Esophagus muscularis mucosa (tissue), 4 donors: ENCODE measurements at regions not wholly inside any gene's neighbourhood (a gene's known extent, or its start where the extent isn't known, plus 50 kb on each side); places are given as distances from the start of the nearest gene placed in this dataset.

Experiments used
- DNase-seq: peaks from one replicate; pipeline ENCODE4 v3.0.0-alpha.2; 2017; ENCODE audit errors: extremely low spot score
- H3K27ac ChIP-seq, 4 donors: fragments of 200-600 bp; sonication (generic); replicated peaks in 1 of 4; 1 replicate in 3 of 4; 2 replicates in 1 of 4; pipeline ENCODE4 v1.5.1; 2016 to 2019; ENCODE audit warnings: mild to moderate bottlenecking in 1 of 4
- H3K27me3 ChIP-seq, 4 donors: fragments of 200-600 bp; sonication (generic); one replicate each; pipeline versions ENCODE4 v1.5.1 to v1.6.0; 2016 to 2019
- H3K36me3 ChIP-seq, 4 donors: fragments of 200-600 bp; sonication (generic); one replicate each; pipeline ENCODE4 v1.5.1; 2016 to 2019
- H3K4me1 ChIP-seq, 4 donors: fragments of 200-600 bp; sonication (generic); one replicate each; pipeline ENCODE4 v1.5.1; 2016 to 2019
- H3K4me3 ChIP-seq, 4 donors: fragments of 200-600 bp; sonication (generic); 1 replicate in 2 of 4; 2 replicates in 2 of 4; pipeline ENCODE4 v1.5.1; 2016 to 2019; ENCODE audit warnings: mild to moderate bottlenecking in 4 of 4, moderate library complexity in 1 of 4
- H3K9me3 ChIP-seq, 4 donors: fragments of 200-600 bp; sonication (generic); 1 replicate in 3 of 4; 2 replicates in 1 of 4; pipeline ENCODE4 v1.5.1; 2016 to 2019
- CTCF ChIP-seq, 3 experiments: fragments of 200-600 bp in 2 of 3; fragments of 450-650 bp in 1 of 3; sonication (generic) in 2 of 3; IDR thresholded peaks; one replicate each; pipeline ENCODE4 v1.5.1; 2017 to 2019; ENCODE audit warnings: antibody characterized with exemption in 3 of 3, mild to moderate bottlenecking in 2 of 3, moderate library complexity in 1 of 3
- EP300 ChIP-seq: sonication (generic); formaldehyde crosslinking; IDR thresholded peaks from one replicate; pipeline ENCODE4 v1.6.1; 2017; ENCODE audit warnings: antibody characterized with exemption
- POLR2A ChIP-seq: fragments of 450-650 bp; IDR thresholded peaks from one replicate; pipeline ENCODE4 v1.6.1; 2017; ENCODE audit warnings: antibody characterized with exemption, moderate library complexity, mild to moderate bottlenecking, low read depth
- POLR2AphosphoS5 ChIP-seq, 2 donors: sonication (generic); formaldehyde crosslinking; IDR thresholded peaks; one replicate each; pipeline ENCODE4 v1.6.1; 2017; ENCODE audit warnings: antibody characterized with exemption in 2 of 2
- WGBS: methylation state at CpG from one replicate; pipeline ENCODE4 v1.1.5; 2018; 5-methylcytosine and 5-hydroxymethylcytosine counted together
- intact Hi-C: fragments of 100-400 bp; cut with DNase I; formaldehyde crosslinking; loops from one replicate; pipeline ENCODE4 v1.15.1; 2023

GRCh38 chr9:79026316-79026715 lies 545.4 kb upstream of the TLE4 start:
- Histone ChIP-seq H3K9me3 (no peaks in the 10 kb centered on the region), H3K4me3 (no peak overlapping the region), H3K27me3 (no peaks in the 10 kb centered on the region), H3K36me3 (no peaks in the 10 kb centered on the region), H3K4me1 (no peaks in the 10 kb centered on the region), H3K27ac (no peak overlapping the region)
- intact Hi-C loops, result no loop called here
- TF ChIP-seq POLR2AphosphoS5 (IDR thresholded peaks at IDR 0.05) (no peak), POLR2A (no peak), CTCF (IDR thresholded peaks at IDR 0.05) (no peak), EP300 (no peak)
- 33% methylated on average over 3 of the region's 3 CpGs for WGBS
- DNase-seq, result no peak

DNA sequence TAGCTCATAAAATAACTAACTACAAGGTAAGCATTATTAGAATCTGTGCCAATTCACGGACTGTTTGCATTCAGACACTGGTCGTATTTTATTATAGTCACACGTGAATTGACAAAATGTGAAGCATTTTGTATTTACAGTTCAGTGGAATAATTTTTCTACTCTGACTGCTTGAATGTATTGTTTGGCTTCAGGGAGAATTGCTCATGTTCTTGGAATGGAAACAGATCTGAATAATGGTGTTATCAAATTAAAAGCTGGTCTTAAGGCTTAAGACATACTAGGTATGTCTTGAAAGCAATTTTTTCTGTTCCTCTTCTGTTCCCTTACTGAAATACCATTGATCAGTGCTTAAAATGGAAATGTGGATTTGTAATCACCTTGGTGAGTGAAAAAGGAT lies 543.7 kb upstream of the TLE4 start:
- H3K27me3 ChIP-seq, result no peaks in the 10 kb centered on the region
- no peak for TF ChIP-seq POLR2A
- 46% methylated on average over 3 of the region's 3 CpGs for WGBS
- intact Hi-C loops, result no loop called here
- no peak overlapping the region for H3K27ac ChIP-seq
- no peaks in the 10 kb centered on the region for H3K36me3 ChIP-seq
- H3K9me3 ChIP-seq, result peaks cover 0 to 3% (median 0%) of the 10 kb centered on the region in 4 donors
- no peak overlapping the region for H3K4me3 ChIP-seq
- H3K4me1 ChIP-seq, result no peaks in the 10 kb centered on the region
- no peak for DNase-seq

DNA sequence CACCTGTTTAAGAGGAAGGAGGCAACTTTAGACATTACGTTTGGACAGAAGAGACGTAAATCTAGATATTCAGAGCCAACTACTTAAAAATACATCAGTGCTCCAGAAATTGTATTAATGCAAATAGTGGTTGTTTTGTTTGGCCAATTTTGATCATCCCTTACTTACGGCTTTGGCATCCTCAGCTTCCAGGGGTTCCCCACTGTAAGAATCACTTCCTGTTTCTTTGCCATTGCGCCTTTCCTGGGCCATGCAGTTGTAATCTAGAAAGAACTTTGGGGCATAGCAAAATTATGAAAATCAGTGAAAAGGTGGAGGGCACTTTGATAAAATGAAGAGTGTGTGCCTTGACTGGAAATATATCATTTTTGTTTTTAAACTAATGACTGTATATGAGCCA lies 537.2 kb upstream of the TLE4 start:
- Histone ChIP-seq H3K36me3 (no peaks in the 10 kb centered on the region), H3K27me3 (no peaks in the 10 kb centered on the region), H3K27ac (no peak overlapping the region), H3K4me1 (no peaks in the 10 kb centered on the region), H3K9me3 (peaks cover 0 to 10% (median 3%) of the 10 kb centered on the region in 4 donors), H3K4me3 (no peak overlapping the region)
- 89% methylated on average over 4 of the region's 4 CpGs for WGBS
- intact Hi-C loops, result no loop called here
- no peak for DNase-seq
- no peak for TF ChIP-seq EP300
- no peak for TF ChIP-seq CTCF (IDR thresholded peaks at IDR 0.05)
- no peak for TF ChIP-seq POLR2A
- TF ChIP-seq POLR2AphosphoS5 (IDR thresholded peaks at IDR 0.05), result no peak

DNA sequence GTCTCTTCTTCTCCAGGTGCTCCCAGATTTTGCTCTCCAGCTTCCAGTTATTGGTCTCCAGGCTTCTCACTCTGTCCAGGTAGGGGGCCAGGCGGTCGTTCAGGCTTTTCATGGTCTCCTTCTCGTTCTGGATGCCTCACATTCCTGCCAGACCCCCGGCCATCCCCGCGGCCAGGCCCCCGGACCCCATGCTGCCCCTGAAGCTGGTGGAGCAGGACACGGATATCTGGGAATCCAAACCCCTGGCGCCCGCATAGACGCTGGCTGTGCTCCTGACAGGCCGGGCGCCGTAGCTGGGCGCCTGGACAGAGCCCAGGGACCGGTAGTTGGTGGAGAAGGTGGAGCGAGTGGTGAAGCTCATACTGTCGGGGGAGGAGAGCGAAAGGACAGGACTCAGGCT lies 534.4 kb upstream of the TLE4 start:
- Histone ChIP-seq H3K27me3 (no peaks in the 10 kb centered on the region), H3K4me1 (no peaks in the 10 kb centered on the region), H3K36me3 (no peaks in the 10 kb centered on the region), H3K9me3 (peaks cover 0 to 10% (median 3%) of the 10 kb centered on the region in 4 donors), H3K27ac (no peak overlapping the region), H3K4me3 (no peak overlapping the region)
- intact Hi-C loops, result no loop called here
- TF ChIP-seq EP300 (no peak), POLR2AphosphoS5 (IDR thresholded peaks at IDR 0.05) (no peak), CTCF (IDR thresholded peaks at IDR 0.05) (no peak), POLR2A (no peak)
- 94% methylated on average over 19 of the region's 19 CpGs for WGBS
- no peak for DNase-seq

DNA sequence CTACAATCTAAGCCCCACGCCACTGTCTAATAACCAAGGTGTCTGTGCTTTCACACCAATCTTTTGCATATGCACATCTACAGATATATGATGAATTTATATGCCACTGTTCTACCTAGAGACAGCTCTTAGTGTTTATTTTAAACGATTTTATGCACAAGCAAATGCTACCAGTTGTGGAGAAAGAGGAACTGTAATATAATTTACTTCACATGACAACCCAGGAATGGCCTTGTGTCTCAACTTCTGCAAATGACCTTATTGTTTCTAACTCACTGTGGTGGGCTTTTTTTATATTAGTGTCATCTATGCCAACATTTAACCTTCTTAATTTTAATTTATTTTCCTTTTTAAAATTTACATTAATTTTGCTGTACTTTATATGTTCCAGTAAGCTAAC lies 531.1 kb upstream of the TLE4 start:
- Histone ChIP-seq H3K4me3 (no peak overlapping the region), H3K9me3 (no peaks in the 10 kb centered on the region), H3K27me3 (no peaks in the 10 kb centered on the region), H3K4me1 (no peaks in the 10 kb centered on the region), H3K36me3 (no peaks in the 10 kb centered on the region), H3K27ac (no peak overlapping the region)
- intact Hi-C loops, result no loop called here
- 53% methylated on average over 2 of the region's 2 CpGs for WGBS
- no peak for DNase-seq
- no peak for TF ChIP-seq CTCF (IDR thresholded peaks at IDR 0.05)
- no peak for TF ChIP-seq POLR2AphosphoS5 (IDR thresholded peaks at IDR 0.05)
- TF ChIP-seq EP300, result no peak
- no peak for TF ChIP-seq POLR2A
